CD4-positive, alpha-beta T cell treated with Interleukin-6 at 100 ng/mL for 8 hours (primary cell): ENCODE measurements at regions not wholly inside any gene's neighbourhood (a gene's known extent, or its start where the extent isn't known, plus 50 kb on each side); places are given as distances from the start of the nearest gene placed in this dataset.

Source experiments
- DNase-seq: peaks from one replicate; pipeline ENCODE4 v3.0.0-alpha.2; 2020; ENCODE audit warnings: mixed read lengths, low spot score

GRCh38 chrX:38991656-38992440 lies 190.6 kb downstream of the MID1IP1 start:
- DNase-seq, result no peak

- no peak for DNase-seq
These were observed 191.3 kb downstream of the MID1IP1 start for GRCh38 chrX:38992441-38993096.

- no peak for DNase-seq
These were observed 192.2 kb downstream of the MID1IP1 start for GRCh38 chrX:38993500-38993899.

GRCh38 chrX:38999099-38999498 lies 197.8 kb downstream of the MID1IP1 start:
- DNase-seq, result no peak

- no peak for DNase-seq
These were observed 198.9 kb downstream of the MID1IP1 start for GRCh38 chrX:38999967-39000745.

GRCh38 chrX:39000802-39001201 lies 199.5 kb downstream of the MID1IP1 start:
- DNase-seq, result no peak

GRCh38 chrX:39002466-39002865 lies 201.2 kb downstream of the MID1IP1 start:
- no peak for DNase-seq

- no peak for DNase-seq
These were observed 207.3 kb downstream of the MID1IP1 start for GRCh38 chrX:39008549-39008948.

GRCh38 chrX:39011454-39012221 lies 210.4 kb downstream of the MID1IP1 start:
- DNase-seq, result no peak

- no peak for DNase-seq
These were observed 211.4 kb downstream of the MID1IP1 start for GRCh38 chrX:39012621-39013111.

GRCh38 chrX:39016556-39016955 lies 215.3 kb downstream of the MID1IP1 start:
- no peak for DNase-seq

GRCh38 chrX:39017077-39017476 lies 215.8 kb downstream of the MID1IP1 start:
- no peak for DNase-seq

GRCh38 chrX:39017716-39018115 lies 216.5 kb downstream of the MID1IP1 start:
- DNase-seq, result no peak

GRCh38 chrX:39018541-39018940 lies 217.3 kb downstream of the MID1IP1 start:
- no peak for DNase-seq

GRCh38 chrX:39019056-39019455 lies 217.8 kb downstream of the MID1IP1 start:
- DNase-seq, result no peak

- no peak for DNase-seq
These were observed 218.9 kb downstream of the MID1IP1 start for GRCh38 chrX:39020051-39020669.

- DNase-seq, result no peak
These were observed 220.8 kb downstream of the MID1IP1 start for GRCh38 chrX:39022106-39022505.

- no peak for DNase-seq
These were observed 228.0 kb downstream of the MID1IP1 start for GRCh38 chrX:39029221-39029620.

GRCh38 chrX:39030636-39031035 lies 229.4 kb downstream of the MID1IP1 start:
- no peak for DNase-seq

- DNase-seq, result no peak
These were observed 238.6 kb downstream of the MID1IP1 start for GRCh38 chrX:39039890-39040289.

- no peak for DNase-seq
These were observed 242.7 kb downstream of the MID1IP1 start for GRCh38 chrX:39043838-39044550.
